ENCODE measurements at regions not wholly inside any gene's neighbourhood (a gene's known extent, or its start where the extent isn't known, plus 50 kb on each side); places are given as distances from the start of the nearest gene placed in this dataset.
A peak's percentile ranks its signal among the peaks of the same experiment; 100 is the strongest.

GRCh38 chr17:34781571-34782108 is 179.6 kb downstream of the CCT6B start:
- DNase-seq (ENCODE audit: low read depth): no peak
- no peak overlapping the region for H3K4me3 ChIP-seq (ENCODE audit: low read depth, low read length)

- DNase-seq (ENCODE audit: low read depth): no peak
- no peak overlapping the region for H3K4me3 ChIP-seq (ENCODE audit: low read depth, low read length)
Observed at GRCh38 chr17:34781071-34781470, 180.2 kb downstream of the CCT6B start.

DNA sequence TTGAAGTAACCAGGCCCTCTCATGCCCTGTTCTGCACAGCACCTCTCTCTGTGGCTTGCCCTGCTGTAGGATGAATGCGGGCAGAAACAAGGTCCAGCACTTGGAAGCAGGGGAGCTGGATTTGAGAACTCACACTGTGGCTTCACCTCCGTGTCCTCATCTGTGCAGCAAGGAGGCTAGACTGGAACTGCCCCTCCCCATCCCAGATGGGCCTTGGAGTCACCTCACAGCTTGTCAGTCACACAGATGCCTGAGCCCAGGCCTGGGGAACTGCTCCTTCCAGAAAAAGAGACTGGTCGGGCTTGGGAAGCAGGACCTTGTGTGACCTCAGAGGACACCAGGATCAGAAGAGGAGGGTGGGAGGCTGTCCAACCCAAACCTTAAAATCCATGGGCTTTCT is 180.8 kb downstream of the CCT6B start:
- no peak overlapping the region for H3K4me3 ChIP-seq (ENCODE audit: low read depth, low read length)
- no peak for DNase-seq (ENCODE audit: low read depth)

DNA sequence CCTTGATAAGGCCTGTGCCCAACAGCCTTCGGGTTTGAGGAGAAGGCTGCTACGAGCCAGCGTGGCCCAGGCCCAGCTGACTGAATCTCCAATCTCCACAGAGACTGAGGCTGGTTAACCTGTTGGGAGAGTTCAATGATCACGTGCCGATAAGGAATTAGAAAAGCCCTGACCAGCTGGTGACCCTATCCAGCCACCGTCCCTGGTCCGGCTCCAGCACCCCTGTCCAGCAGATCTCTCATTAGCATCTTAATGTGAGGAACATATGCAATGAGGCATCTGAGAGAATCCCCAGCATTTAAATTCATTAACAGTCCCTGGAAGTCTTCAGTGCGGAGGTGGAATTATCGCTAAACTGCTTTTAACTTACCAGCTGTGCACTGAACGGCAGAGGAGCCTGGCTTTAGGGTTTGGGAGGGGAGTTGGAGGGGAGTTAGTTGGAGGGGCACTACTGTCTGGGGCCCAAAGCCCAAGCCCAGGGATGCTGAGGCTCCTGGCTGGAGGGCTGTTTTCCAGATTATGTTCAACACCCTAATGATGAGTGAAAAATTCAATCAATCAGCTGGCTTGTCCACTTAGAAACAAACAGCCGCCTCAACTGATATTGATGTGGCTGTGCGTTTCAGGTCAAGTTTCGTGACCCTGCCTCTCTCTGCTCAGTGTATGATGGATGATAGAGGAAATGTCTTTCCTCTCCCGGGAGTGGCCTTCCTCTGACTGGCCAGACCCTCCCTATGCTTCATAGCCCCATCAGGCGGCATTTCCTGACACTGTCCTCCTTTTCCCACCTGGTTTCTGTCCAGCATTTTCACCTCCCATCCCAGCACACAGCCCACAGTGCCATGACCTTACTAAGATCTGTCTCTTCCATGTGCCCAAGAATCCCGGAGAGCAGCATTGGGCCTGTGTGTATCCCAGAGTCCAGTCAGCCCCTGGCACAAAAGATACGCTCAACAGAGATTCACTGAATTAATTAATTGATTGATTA is 184.5 kb downstream of the CCT6B start:
- H3K4me3 ChIP-seq (ENCODE audit: low read depth, low read length): no peak overlapping the region
- no peak for DNase-seq (ENCODE audit: low read depth)

- H3K4me3 ChIP-seq (ENCODE audit: low read depth, low read length): no peak overlapping the region
- DNase-seq (ENCODE audit: low read depth): no peak
Observed at GRCh38 chr17:34773036-34773435, 188.2 kb downstream of the CCT6B start.

- no peak for DNase-seq (ENCODE audit: low read depth)
- H3K4me3 ChIP-seq (ENCODE audit: low read depth, low read length): no peak overlapping the region
Observed at GRCh38 chr17:34771891-34772290, 189.4 kb downstream of the CCT6B start.

DNA sequence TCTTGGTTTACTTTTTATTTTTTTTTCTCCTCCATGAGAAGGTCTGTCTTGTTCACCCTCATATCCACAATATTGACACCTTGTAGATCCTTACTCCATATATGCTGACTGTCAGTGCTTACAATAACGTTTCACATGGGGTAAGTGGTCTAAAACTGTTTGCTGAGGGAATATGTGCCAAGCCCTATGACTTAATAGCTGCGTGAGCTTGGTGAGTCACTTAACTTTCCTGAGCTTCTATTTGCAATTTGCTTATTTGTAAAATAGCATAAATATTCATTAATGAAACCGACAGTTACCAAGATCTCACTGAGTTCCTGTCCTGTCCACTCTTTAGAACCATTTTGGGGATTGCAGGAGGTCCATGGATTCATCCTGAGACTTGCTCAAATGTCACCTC is 190.7 kb downstream of the CCT6B start:
- H3K4me3 ChIP-seq (ENCODE audit: low read depth, low read length): no peak overlapping the region
- no peak for DNase-seq (ENCODE audit: low read depth)

- H3K4me3 ChIP-seq (ENCODE audit: low read depth, low read length): no peak overlapping the region
- no peak for DNase-seq (ENCODE audit: low read depth)
Observed at GRCh38 chr17:34769899-34770298, 190.5 kb downstream of the TMEM132E start.

DNA sequence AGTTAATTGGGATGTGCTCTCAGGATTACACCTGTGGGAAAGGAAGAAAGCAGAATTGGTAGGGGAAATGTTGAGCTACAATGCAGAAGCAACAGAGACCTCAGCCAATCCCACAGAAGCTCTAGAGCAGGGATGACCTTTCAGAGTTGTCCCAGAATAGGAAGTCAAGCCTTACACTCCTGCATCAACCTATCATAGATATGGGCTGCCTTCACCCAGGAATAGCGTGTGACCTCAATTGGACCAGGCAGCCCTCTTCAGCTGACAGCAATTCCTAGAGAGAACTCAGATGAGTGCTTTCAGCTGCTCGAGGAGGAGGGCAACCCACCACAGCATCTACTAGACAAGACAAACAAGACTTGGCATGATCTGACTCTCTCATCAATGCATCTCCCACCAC is 189.7 kb downstream of the TMEM132E start:
- no peak for DNase-seq (ENCODE audit: low read depth)

GRCh38 chr17:34765291-34765690 is 185.9 kb downstream of the TMEM132E start:
- H3K4me3 ChIP-seq (ENCODE audit: low read depth, low read length): no peak overlapping the region
- no peak for DNase-seq (ENCODE audit: low read depth)

More for the DNA sequence above, 189.7 kb downstream of the TMEM132E start:
- H3K4me3 ChIP-seq (ENCODE audit: low read depth, low read length): no peak overlapping the region

GRCh38 chr17:34764716-34765115 is 185.3 kb downstream of the TMEM132E start:
- no peak for DNase-seq (ENCODE audit: low read depth)
- no peak overlapping the region for H3K4me3 ChIP-seq (ENCODE audit: low read depth, low read length)

DNA sequence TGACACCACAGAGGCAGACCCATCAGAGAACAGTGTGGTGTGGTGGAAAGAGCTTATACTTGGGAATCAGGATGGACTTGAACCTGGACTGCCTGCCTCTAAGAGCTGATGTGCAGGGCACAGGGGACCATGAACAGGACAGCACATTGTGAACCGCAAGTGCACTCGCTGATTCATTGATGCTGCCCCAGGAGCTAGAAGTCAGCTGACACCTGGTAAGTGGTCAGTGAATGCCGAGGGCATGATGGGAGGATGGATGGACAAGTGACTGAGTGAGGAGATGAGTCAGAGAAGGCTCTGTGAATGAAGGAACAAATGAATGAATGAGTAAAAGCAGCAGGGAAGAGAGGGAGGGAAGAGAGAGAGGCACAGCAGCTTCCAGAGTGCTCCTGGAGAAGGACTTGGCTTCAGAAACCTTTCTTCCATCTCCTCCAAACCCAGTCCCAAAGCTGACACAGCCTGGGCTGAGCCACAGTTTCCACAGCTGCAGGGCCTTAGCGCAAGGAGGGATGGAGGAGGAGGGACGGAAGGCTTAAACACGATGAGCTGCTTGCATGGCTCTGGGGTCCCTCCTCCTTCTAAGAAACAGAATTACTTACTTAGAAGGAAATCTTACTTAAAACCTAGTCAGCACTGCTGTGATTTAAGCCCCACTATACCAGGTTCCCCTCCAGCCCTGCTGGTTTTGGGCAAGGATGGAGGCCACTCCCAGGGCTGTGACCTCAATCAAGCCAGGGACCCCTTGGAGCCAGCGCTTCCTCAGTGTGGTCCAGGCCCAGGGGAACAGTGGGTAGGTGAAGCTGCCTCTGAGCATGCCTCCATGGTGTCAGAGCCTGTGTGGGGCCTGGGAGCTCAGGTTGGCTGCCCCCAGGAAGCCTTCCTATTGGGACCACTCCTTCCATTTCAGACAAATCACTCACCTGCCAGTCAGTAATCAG is 184.6 kb downstream of the TMEM132E start:
- DNase-seq (ENCODE audit: low read depth): no peak
- no peak overlapping the region for H3K4me3 ChIP-seq (ENCODE audit: low read depth, low read length)

DNA sequence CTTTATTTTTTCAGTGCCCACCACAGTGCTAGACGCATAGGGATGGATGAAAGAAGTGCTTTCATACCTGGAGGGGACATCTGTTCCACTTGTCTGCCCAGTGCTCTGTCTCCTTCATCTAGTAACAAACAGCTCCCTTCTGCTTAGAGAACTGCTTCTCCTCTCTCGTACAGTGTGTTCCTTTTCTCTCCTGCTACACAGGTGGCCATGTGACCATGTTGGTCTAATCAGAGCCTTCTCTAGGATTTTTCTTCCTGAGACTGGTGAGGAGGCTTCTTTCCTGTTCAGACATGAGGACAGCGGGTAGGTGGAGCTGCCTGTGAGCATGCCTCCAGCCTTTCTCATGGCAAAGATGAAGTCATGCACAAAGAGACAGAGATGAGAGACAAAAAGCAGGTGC is 182.7 kb downstream of the TMEM132E start:
- no peak overlapping the region for H3K4me3 ChIP-seq (ENCODE audit: low read depth, low read length)
- no peak for DNase-seq (ENCODE audit: low read depth)

- no peak overlapping the region for H3K4me3 ChIP-seq (ENCODE audit: low read depth, low read length)
- no peak for DNase-seq (ENCODE audit: low read depth)
Observed at GRCh38 chr17:34761646-34762045, 182.3 kb downstream of the TMEM132E start.

DNA sequence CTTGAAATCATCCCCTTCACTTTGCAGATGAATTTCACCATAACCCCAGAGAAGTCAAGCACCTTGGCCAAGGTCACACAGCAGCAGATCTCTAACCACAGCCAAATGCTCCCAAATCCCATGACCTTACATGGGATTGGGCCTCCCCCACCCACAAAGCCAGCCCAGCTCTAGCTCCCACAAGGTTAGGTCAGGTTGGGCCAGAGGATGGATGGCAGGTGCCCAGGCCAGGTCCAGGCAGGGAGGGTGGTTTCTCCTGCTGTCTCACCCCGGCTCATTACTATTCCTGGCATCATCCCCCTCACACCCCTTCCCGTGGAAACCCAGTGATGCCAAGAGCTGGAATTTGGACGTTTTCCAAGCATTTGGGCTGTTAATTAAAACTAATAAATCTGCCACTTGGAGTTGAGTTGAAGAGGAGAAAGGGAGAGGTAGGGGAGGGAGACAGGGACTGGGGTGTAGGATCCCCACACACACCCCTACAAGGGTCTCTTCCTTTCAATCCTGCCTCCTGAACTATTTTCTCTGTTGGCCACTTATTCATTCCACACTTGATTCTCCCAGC is 181.6 kb downstream of the TMEM132E start:
- H3K4me3 ChIP-seq (ENCODE audit: low read depth, low read length): no peak overlapping the region
- no peak for DNase-seq (ENCODE audit: low read depth)

GRCh38 chr17:34758718-34759117 is 179.3 kb downstream of the TMEM132E start:
- no peak for DNase-seq (ENCODE audit: low read depth)
- H3K4me3 ChIP-seq (ENCODE audit: low read depth, low read length): no peak overlapping the region

DNA sequence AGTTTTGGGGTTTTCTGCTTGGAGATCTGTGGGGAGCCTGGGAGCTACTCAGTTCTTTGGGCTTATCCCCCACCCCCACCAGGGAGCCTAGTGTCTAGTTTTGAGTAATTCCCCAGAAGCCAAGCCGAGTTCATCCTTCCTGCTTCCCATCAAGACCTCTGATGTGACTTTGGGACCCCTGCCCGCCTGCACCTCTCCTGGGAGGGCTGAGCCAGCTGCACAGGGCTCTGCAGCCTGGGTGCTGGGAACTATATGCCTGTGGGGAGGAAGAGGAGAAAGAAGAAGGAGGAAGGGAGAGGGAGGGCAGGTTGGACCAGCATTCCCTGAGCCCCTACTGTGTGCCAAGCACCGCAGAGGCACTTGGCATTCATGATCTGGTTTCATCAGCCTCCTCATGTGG is 178.9 kb downstream of the TMEM132E start:
- no peak for DNase-seq (ENCODE audit: low read depth)

DNA sequence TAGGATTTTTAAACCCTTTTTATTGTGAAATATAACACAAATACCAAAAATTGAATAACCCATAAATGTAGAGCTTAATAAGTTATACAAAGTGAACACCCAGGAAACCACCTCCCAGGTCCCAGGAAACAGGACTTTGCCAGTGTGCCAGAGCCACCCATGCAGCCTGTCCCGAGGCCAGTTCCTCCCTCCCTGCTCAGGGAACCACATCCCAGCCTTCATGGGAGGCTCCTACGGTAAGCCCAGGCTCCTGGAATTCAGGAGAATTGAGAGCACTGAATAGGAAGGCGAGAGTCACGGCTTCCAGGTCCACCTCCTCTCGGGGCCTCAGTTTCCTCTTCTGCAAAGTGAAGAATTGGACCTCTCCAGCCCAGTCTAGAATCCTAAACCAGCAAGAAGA is 178.2 kb downstream of the TMEM132E start:
- no peak for DNase-seq (ENCODE audit: low read depth)
- H3K4me3 ChIP-seq (ENCODE audit: low read depth, low read length): no peak overlapping the region

More for the DNA sequence above, 178.9 kb downstream of the TMEM132E start:
- H3K4me3 ChIP-seq (ENCODE audit: low read depth, low read length): no peak overlapping the region

DNA sequence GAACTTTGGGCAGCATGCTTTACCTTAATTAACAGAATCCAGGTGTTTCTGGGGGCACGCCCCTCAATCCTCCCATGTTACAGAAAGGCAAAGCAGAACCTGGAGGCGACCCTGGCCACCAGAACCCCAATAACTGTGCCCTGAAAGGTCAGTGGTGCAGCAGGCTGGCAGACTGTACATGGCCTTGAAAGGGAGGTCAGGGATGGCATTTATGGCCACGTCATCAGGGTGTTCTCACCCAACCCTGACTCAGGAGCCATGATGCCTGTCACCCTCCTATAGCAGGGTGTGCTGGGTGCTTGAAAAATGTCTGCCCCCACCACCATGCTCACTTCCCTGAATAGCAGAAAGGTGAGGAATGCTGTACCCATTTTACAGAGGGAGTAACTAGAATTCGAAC is 177.7 kb downstream of the TMEM132E start:
- H3K4me3 ChIP-seq (ENCODE audit: low read depth, low read length): no peak overlapping the region
- no peak for DNase-seq (ENCODE audit: low read depth)

DNA sequence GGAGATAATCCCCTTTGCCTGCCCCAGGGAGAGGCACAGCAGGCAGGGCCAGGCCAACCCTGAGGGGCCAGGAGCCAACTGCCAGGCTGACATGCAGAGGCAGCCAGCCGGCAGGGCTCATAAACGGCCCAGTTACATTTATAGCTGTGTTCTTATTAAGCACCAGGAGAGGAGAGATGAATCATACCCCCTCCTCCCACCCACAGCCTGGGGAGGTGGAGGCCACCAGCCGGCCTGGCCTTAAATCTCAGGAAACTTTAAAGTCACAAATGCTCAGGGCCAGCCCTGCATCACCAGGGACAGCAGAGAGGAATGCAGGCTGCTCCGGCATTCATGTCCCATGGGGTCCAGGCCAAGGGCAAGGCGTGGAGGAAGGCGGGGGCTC is 177.2 kb downstream of the TMEM132E start:
- no peak overlapping the region for H3K4me3 ChIP-seq (ENCODE audit: low read depth, low read length)
- DNase-seq (ENCODE audit: low read depth): peak; percentile 3

All from skeletal muscle cell (primary cell).